Type B pancreatic cell (in vitro differentiated cells): ENCODE measurements at regions not wholly inside any gene's neighbourhood (a gene's known extent, or its start where the extent isn't known, plus 50 kb on each side); places are given as distances from the start of the nearest gene placed in this dataset.

Experiments used
- DNase-seq: peaks from one replicate; pipeline ENCODE4 v3.0.0; 2021; ENCODE audit warnings: mixed read lengths; ENCODE audit not compliant: unreplicated experiment; ENCODE audit errors: extremely low spot score
- H3K27ac Mint-ChIP-seq: 2 replicates; pipeline ENCODE4 v1.8.0; 2021; ENCODE audit warnings: mild to moderate bottlenecking, mixed read lengths
- H3K27me3 Mint-ChIP-seq: 2 replicates; pipeline ENCODE4 v1.8.0; 2021; ENCODE audit warnings: mixed read lengths
- H3K36me3 Mint-ChIP-seq: 2 replicates; pipeline ENCODE4 v1.8.0; 2021; ENCODE audit warnings: mixed read lengths
- H3K4me1 Mint-ChIP-seq: one replicate; pipeline ENCODE4 v1.8.0; 2021; ENCODE audit warnings: mixed read lengths; ENCODE audit not compliant: unreplicated experiment
- H3K4me3 Mint-ChIP-seq: 2 replicates; pipeline ENCODE4 v1.8.0; 2021; ENCODE audit warnings: mild to moderate bottlenecking, mixed read lengths
- H3K9me3 Mint-ChIP-seq: 2 replicates; pipeline ENCODE4 v1.8.0; 2021; ENCODE audit warnings: mixed read lengths
- CTCF ChIP-seq: fragments of 200-600 bp; sonication (generic); conservative IDR thresholded peaks from 2 replicates; pipeline ENCODE4 v1.5.0; 2021; ENCODE audit warnings: antibody characterized with exemption, mild to moderate bottlenecking

DNA sequence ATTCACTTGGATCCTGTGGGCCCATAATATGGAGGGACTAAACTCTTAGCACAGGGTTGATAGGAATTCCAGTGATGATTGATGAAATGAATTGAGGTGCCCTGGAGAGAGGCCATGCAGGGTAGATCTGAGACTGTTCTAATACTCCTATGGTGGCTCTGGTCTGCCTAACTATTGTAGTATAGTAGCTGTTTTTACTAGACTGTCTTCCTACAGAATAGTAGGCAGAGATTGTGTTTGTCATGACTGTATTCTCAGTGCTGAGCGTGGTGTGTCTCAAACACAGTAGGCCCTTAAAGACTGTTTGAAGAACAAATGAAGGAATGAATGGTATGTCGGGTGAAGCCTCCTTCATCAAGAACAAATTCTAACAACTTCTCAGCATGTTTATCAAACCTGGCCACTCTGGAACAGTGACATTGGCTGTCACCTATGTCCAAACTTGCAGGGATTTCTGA lies 107.0 kb upstream of the SESN3 start:
- Mint-ChIP-seq H3K4me3 (no peak overlapping the region), H3K9me3 (no peaks in the 10 kb centered on the region), H3K27me3 (no peaks in the 10 kb centered on the region), H3K27ac (no peak overlapping the region), H3K4me1 (peaks cover 23% of the 10 kb centered on the region), H3K36me3 (no peaks in the 10 kb centered on the region)
- DNase-seq: no peak
- no peak for TF ChIP-seq CTCF

DNA sequence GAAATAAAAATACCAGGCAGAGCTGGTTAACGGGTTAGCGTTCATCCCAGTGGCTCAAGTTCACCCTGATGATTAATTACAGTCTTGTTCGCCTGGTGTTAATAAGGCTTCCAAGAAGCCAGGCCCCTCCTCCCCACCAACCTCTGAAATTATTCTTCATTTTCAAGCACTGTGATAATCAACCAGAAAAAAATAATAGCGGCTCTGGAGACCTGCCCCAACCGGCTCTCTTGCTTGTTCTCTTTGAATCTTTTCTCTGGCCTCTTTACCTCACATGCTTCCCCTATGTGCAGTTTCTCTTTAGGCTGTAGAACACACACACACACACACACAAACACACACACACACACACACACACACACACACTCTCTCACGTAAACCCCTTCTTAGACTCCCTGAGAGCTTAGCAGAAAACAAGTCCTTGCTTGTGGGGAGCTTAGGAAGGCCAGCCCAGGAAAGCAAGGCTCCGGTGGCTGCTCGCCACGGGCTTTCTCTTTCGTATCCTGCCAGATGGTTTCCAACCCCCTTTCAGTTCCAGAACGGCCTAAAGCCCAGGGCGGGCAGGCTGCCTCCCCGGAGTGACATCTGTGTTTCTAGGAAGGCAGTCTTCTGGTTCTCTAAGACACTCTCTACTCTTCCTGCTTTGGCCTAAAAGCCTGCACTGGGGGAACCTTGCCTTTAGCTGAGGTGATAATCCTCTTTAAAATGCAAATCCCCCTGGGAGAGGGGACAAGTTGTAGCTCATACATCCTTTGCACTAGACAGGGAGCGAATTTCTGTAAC lies 106.4 kb upstream of the SESN3 start:
- no peak overlapping the region for H3K4me3 Mint-ChIP-seq
- H3K4me1 Mint-ChIP-seq: peaks cover 27% of the 10 kb centered on the region
- TF ChIP-seq CTCF: no peak
- no peaks in the 10 kb centered on the region for H3K36me3 Mint-ChIP-seq
- no peak for DNase-seq
- H3K27ac Mint-ChIP-seq: no peak overlapping the region
- no peaks in the 10 kb centered on the region for H3K27me3 Mint-ChIP-seq
- no peaks in the 10 kb centered on the region for H3K9me3 Mint-ChIP-seq

DNA sequence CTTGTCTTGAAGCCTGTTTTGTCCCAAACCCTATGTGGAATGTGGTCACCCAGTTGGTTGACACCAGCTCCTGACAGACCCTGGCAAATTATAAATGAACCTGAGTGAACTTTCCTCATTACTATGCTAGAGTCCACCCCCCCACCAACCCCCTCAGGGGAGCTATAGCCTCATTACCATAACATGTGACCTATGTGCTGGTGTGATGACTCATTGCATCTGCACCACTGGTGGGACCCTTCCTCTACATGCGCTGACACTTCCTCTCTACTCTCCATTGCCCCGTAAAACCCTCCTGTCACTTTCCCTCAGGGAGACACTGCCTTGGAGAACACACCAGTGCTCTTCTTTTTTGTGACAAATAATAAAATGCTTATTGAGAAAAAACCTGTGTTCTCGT lies 105.0 kb upstream of the SESN3 start:
- Mint-ChIP-seq H3K27ac (no peak overlapping the region), H3K36me3 (no peaks in the 10 kb centered on the region), H3K27me3 (no peaks in the 10 kb centered on the region), H3K4me3 (no peak overlapping the region), H3K9me3 (no peaks in the 10 kb centered on the region), H3K4me1 (peaks cover 26% of the 10 kb centered on the region)
- DNase-seq: no peak
- TF ChIP-seq CTCF: no peak

DNA sequence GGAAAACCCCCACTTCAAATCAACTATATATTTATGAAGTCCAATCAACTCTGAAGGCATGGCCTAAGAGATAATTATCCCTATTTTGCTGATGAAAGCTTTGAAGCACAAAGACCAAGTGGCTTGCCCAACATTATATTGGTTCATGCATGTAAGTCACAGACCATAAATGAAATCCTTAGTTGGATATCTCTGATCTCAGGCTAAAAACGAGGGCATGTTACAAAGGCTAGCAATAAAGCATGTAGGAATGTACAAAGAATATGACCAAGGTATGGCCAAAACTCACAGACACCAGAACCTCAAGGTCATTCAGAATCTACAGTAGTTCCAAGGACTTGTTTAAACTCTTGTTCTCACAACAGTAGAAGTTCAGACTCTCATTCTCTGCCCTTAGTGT lies 100.2 kb upstream of the SESN3 start:
- Mint-ChIP-seq H3K27ac (no peak overlapping the region), H3K36me3 (no peaks in the 10 kb centered on the region), H3K4me1 (peaks cover 41% of the 10 kb centered on the region), H3K27me3 (no peaks in the 10 kb centered on the region), H3K9me3 (no peaks in the 10 kb centered on the region), H3K4me3 (no peak overlapping the region)
- DNase-seq: no peak
- TF ChIP-seq CTCF: no peak

DNA sequence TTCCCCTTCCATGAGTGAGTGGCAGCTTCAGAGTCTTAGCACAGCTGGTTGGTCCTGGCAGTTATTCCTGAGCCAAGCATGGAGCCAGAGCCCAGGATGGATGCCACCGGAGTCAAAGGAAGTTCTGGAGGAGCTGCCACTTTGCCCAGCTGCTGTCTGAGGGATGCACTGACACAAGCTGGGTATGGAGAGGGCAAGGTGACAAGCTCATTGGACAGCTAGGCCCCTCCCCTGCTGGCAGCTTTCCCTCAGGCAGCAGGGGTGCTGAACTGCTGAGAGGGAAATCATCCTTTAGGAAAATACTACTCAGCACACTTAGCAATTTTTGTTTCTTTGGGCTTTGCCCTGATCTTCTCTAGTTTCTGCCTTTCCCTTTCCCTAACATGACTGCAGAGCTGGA lies 99.3 kb upstream of the SESN3 start:
- Mint-ChIP-seq H3K27me3 (no peaks in the 10 kb centered on the region), H3K9me3 (no peaks in the 10 kb centered on the region), H3K36me3 (no peaks in the 10 kb centered on the region), H3K4me1 (peaks cover 49% of the 10 kb centered on the region), H3K27ac (no peak overlapping the region), H3K4me3 (no peak overlapping the region)
- DNase-seq: no peak
- no peak for TF ChIP-seq CTCF
